ENCODE measurements at regions not wholly inside any gene's neighbourhood (a gene's known extent, or its start where the extent isn't known, plus 50 kb on each side); places are given as distances from the start of the nearest gene placed in this dataset.

DNA sequence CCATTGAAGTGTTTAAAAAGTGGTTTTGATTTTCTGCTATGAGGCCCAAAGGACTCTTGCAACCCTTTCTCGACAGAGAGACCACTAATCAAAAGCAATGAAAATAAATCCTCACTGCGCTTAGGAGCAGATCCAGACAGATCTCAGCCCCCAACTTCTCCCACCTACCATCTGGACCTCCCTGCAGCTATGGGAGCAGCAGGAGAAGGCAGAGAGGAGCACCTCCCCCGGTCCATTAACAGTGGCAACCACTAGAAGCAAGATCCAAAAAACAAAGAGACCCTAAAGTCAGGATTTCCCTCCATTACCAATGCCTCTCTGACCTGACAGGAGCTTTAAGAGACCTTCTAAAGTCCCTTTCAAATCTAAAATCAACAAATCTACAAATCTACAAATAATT lies 99.0 kb upstream of the LSM8 start:
- H3K4me1 ChIP-seq: no peaks in the 10 kb centered on the region
- TF ChIP-seq, protein P1, sequence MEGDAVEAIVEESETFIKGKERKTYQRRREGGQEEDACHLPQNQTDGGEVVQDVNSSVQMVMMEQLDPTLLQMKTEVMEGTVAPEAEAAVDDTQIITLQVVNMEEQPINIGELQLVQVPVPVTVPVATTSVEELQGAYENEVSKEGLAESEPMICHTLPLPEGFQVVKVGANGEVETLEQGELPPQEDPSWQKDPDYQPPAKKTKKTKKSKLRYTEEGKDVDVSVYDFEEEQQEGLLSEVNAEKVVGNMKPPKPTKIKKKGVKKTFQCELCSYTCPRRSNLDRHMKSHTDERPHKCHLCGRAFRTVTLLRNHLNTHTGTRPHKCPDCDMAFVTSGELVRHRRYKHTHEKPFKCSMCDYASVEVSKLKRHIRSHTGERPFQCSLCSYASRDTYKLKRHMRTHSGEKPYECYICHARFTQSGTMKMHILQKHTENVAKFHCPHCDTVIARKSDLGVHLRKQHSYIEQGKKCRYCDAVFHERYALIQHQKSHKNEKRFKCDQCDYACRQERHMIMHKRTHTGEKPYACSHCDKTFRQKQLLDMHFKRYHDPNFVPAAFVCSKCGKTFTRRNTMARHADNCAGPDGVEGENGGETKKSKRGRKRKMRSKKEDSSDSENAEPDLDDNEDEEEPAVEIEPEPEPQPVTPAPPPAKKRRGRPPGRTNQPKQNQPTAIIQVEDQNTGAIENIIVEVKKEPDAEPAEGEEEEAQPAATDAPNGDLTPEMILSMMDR (IDR thresholded peaks at IDR 0.05): no peak
- no peak for TF ChIP-seq POLR2A (IDR thresholded peaks at IDR 0.05)

GRCh38 chr7:118087126-118087525 lies 96.8 kb upstream of the LSM8 start:
- H3K27me3 ChIP-seq: no peaks in the 10 kb centered on the region
- no peak overlapping the region for H3K27ac ChIP-seq
- H3K36me3 ChIP-seq: no peaks in the 10 kb centered on the region
- no peak overlapping the region for H3K4me3 ChIP-seq
- no peaks in the 10 kb centered on the region for H3K4me1 ChIP-seq
- H3K9me3 ChIP-seq: no peaks in the 10 kb centered on the region
- TF ChIP-seq, protein P1 (IDR thresholded peaks at IDR 0.05): no peak
- TF ChIP-seq POLR2A (IDR thresholded peaks at IDR 0.05): no peak
- intact Hi-C loops (cut with DNase I): no loop called here
- no peak for DNase-seq
- no peak for ATAC-seq
- 78 to 90% (median 83%) methylated on average over 2 of the region's 2 CpGs for WGBS, 4 donors

More for the DNA sequence above, 99.0 kb upstream of the LSM8 start:
- 55 to 68% (median 65%) methylated on average over 3 of the region's 3 CpGs for WGBS, 4 donors
- Histone ChIP-seq H3K27ac (no peak overlapping the region), H3K36me3 (no peaks in the 10 kb centered on the region), H3K4me3 (no peak overlapping the region), H3K27me3 (no peaks in the 10 kb centered on the region), H3K9me3 (no peaks in the 10 kb centered on the region)
- DNase-seq: no peak
- intact Hi-C loops (cut with DNase I): no loop called here
- ATAC-seq: no peak

DNA sequence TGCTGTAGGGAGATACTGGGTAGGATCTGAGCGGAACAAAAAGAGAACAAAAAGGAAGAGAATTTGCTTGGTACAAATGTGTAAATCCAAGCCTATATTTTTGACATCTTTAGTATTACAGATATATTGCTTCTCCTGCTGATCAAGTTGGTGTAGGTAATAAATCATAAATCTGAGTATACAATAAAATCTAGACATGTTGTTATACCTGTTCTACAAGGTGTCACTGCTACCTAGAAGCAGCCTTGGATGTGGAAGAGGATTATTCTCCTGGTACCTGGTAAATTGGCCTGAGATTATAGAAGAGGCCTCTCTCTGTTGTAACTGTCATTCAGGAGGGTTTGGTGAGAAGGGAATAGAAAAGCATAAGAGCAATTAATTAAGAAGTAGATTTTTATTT lies 89.9 kb upstream of the LSM8 start:
- H3K4me3 ChIP-seq: no peak overlapping the region
- no peak for ATAC-seq
- H3K27ac ChIP-seq: no peak overlapping the region
- no peaks in the 10 kb centered on the region for H3K9me3 ChIP-seq
- H3K36me3 ChIP-seq: no peaks in the 10 kb centered on the region
- intact Hi-C loops (cut with DNase I): loop anchor here in 1 of 10 donors (10.0 kb wide), 1 partner anchor 329 kb away; no protein-coding TSS in a partner anchor
- no peaks in the 10 kb centered on the region for H3K4me1 ChIP-seq
- TF ChIP-seq POLR2A (IDR thresholded peaks at IDR 0.05): no peak
- TF ChIP-seq, protein P1 (IDR thresholded peaks at IDR 0.05): no peak
- DNase-seq: no peak
- H3K27me3 ChIP-seq: no peaks in the 10 kb centered on the region
- WGBS, 4 donors: 96 to 98% (median 97%) methylated on average over 1 of the region's 1 CpG

DNA sequence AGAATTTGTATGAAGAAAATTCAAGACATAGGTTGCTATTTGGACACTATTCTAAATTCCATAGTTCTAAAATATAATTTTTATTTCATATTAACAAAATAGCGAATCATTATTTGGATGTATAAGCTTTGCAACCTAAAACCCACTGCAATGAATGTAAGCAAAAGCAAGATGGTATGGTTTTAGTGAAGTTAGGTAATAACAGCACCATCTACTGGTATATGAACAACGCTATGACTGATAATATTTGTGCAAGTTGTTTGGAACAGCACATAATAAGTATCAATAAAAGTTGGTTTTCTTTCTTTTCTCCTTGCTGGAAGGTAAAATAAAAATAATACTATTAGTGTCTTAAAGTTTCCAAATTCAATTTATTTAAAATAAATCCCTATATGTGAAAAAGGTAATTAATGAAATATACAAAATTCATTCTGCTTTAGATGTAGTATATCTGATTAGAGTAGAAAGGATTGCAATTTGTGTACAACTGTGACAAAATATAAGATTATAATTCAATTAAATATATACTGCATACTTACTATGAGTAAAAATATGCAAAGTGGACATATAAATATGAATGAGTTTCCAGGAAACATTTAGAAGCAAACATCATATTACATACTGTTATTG lies 79.0 kb upstream of the LSM8 start:
- DNase-seq (no peak), ATAC-seq (no peak)
- Histone ChIP-seq H3K4me1 (no peaks in the 10 kb centered on the region), H3K27me3 (no peaks in the 10 kb centered on the region), H3K9me3 (peaks cover 0 to 4% (median 0%) of the 10 kb centered on the region in 12 donors), H3K27ac (no peak overlapping the region), H3K4me3 (no peak overlapping the region), H3K36me3 (no peaks in the 10 kb centered on the region)
- TF ChIP-seq POLR2A (IDR thresholded peaks at IDR 0.05): no peak
- TF ChIP-seq, protein P1 (IDR thresholded peaks at IDR 0.05): peak; percentile 19 to 62 (median 42)
- 8 to 11% (median 9%) methylated on average over 2 of the region's 2 CpGs for WGBS, 4 donors
- intact Hi-C loops (cut with DNase I): loop anchor here in 4 of 10 donors (5.0 to 10.0 kb wide), 4 partner anchors 348 to 363 kb away; no protein-coding TSS in a partner anchor
